Ectodermal cell (in vitro differentiated cells): ENCODE measurements at regions not wholly inside any gene's neighbourhood (a gene's known extent, or its start where the extent isn't known, plus 50 kb on each side); places are given as distances from the start of the nearest gene placed in this dataset.
"Not testable (repeated sequence)": the region's sequence is repeated elsewhere in the genome, so short reads cannot be mapped to it uniquely, and the experiment has no call there.

Experiments used
- H3K27ac ChIP-seq: 2 replicates; pipeline ENCODE4 v1.7.0; 2013; ENCODE audit warnings: mild to moderate bottlenecking, low read depth, low read length; ENCODE audit not compliant: insufficient read depth, poor library complexity, severe bottlenecking
- H3K27me3 ChIP-seq: 2 replicates; pipeline ENCODE4 v1.7.0; 2013; ENCODE audit warnings: mild to moderate bottlenecking, low read length; ENCODE audit not compliant: insufficient read depth, control insufficient read depth, poor library complexity, severe bottlenecking
- H3K36me3 ChIP-seq: one replicate; pipeline ENCODE4 v1.7.0; 2013; ENCODE audit warnings: low read length; ENCODE audit not compliant: control insufficient read depth, insufficient read depth
- H3K4me1 ChIP-seq: one replicate; pipeline ENCODE4 v1.7.0; 2013; ENCODE audit warnings: low read length; ENCODE audit not compliant: control insufficient read depth, insufficient read depth
- H3K4me3 ChIP-seq: 2 replicates; pipeline ENCODE4 v1.7.0; 2013; ENCODE audit warnings: low read depth, low read length, control low read depth; ENCODE audit not compliant: insufficient read depth
- H3K9me3 ChIP-seq: 2 replicates; pipeline ENCODE4 v1.7.0; 2013; ENCODE audit warnings: mild to moderate bottlenecking, low read length, moderate library complexity; ENCODE audit not compliant: control insufficient read depth
- WGBS, 2 experiments: methylation state at CpG; one replicate each; pipeline ENCODE4 v1.1.7; 2013; ENCODE audit warnings: missing lambda C conversion rate in 2 of 2; 5-methylcytosine and 5-hydroxymethylcytosine counted together

- Histone ChIP-seq H3K36me3 (no peaks in the 10 kb centered on the region), H3K9me3 (no peaks in the 10 kb centered on the region), H3K27me3 (no peaks in the 10 kb centered on the region), H3K4me3 (no peak overlapping the region), H3K4me1 (no peaks in the 10 kb centered on the region), H3K27ac (no peak overlapping the region)
- 89 to 91% methylated on average over 13 of the region's 13 CpGs for WGBS, 2 experiments
Observed at GRCh38 chr18:78431606-78432005, 548.0 kb upstream of the SALL3 start.

GRCh38 chr18:78433562-78433961 lies 546.1 kb upstream of the SALL3 start:
- no peaks in the 10 kb centered on the region for H3K36me3 ChIP-seq
- H3K27me3 ChIP-seq: no peaks in the 10 kb centered on the region
- WGBS, 2 experiments: 90 to 91% methylated on average over 9 of the region's 9 CpGs
- no peaks in the 10 kb centered on the region for H3K4me1 ChIP-seq
- no peaks in the 10 kb centered on the region for H3K9me3 ChIP-seq
- no peak overlapping the region for H3K27ac ChIP-seq
- H3K4me3 ChIP-seq: no peak overlapping the region

- no peaks in the 10 kb centered on the region for H3K36me3 ChIP-seq
- H3K4me3 ChIP-seq: no peak overlapping the region
- WGBS, 2 experiments: 92 to 93% methylated on average over 8 of the region's 8 CpGs
- H3K27me3 ChIP-seq: no peaks in the 10 kb centered on the region
- no peaks in the 10 kb centered on the region for H3K9me3 ChIP-seq
- no peaks in the 10 kb centered on the region for H3K4me1 ChIP-seq
- no peak overlapping the region for H3K27ac ChIP-seq
Observed at GRCh38 chr18:78436110-78436509, 543.5 kb upstream of the SALL3 start.

GRCh38 chr18:78438235-78438634 lies 541.4 kb upstream of the SALL3 start:
- WGBS, 2 experiments: 93 to 95% methylated on average over 13 of the region's 13 CpGs
- not testable (repeated sequence) for H3K27me3 ChIP-seq, H3K4me1 ChIP-seq, H3K36me3 ChIP-seq, H3K9me3 ChIP-seq, H3K4me3 ChIP-seq, H3K27ac ChIP-seq

- no peaks in the 10 kb centered on the region for H3K27me3 ChIP-seq
- H3K4me3 ChIP-seq: no peak overlapping the region
- H3K36me3 ChIP-seq: no peaks in the 10 kb centered on the region
- no peaks in the 10 kb centered on the region for H3K4me1 ChIP-seq
- H3K9me3 ChIP-seq: no peaks in the 10 kb centered on the region
- WGBS, 2 experiments: 93 to 95% methylated on average over 12 of the region's 12 CpGs
- no peak overlapping the region for H3K27ac ChIP-seq
Observed at GRCh38 chr18:78445880-78446279, 533.7 kb upstream of the SALL3 start.

GRCh38 chr18:78447211-78447610 lies 532.4 kb upstream of the SALL3 start:
- Histone ChIP-seq H3K27me3 (no peaks in the 10 kb centered on the region), H3K4me3 (no peak overlapping the region), H3K9me3 (no peaks in the 10 kb centered on the region), H3K4me1 (no peaks in the 10 kb centered on the region), H3K36me3 (no peaks in the 10 kb centered on the region), H3K27ac (no peak overlapping the region)
- 82 to 91% methylated on average over 4 of the region's 4 CpGs for WGBS, 2 experiments

GRCh38 chr18:78448106-78448505 lies 531.5 kb upstream of the SALL3 start:
- 90 to 91% methylated on average over 5 of the region's 5 CpGs for WGBS, 2 experiments
- H3K27ac ChIP-seq: no peak overlapping the region

GRCh38 chr18:78448591-78448990 lies 531.0 kb upstream of the SALL3 start:
- no peak overlapping the region for H3K4me3 ChIP-seq
- H3K9me3 ChIP-seq: no peaks in the 10 kb centered on the region
- WGBS, 2 experiments: 95 to 97% methylated on average over 3 of the region's 3 CpGs
- H3K27ac ChIP-seq: no peak overlapping the region
- H3K27me3 ChIP-seq: no peaks in the 10 kb centered on the region
- no peaks in the 10 kb centered on the region for H3K4me1 ChIP-seq
- H3K36me3 ChIP-seq: no peaks in the 10 kb centered on the region

More at GRCh38 chr18:78448106-78448505, 531.5 kb upstream of the SALL3 start:
- no peak overlapping the region for H3K4me3 ChIP-seq
- H3K36me3 ChIP-seq: no peaks in the 10 kb centered on the region
- no peaks in the 10 kb centered on the region for H3K4me1 ChIP-seq
- no peaks in the 10 kb centered on the region for H3K9me3 ChIP-seq
- H3K27me3 ChIP-seq: no peaks in the 10 kb centered on the region

GRCh38 chr18:78454221-78454620 lies 525.4 kb upstream of the SALL3 start:
- Histone ChIP-seq H3K36me3 (no peaks in the 10 kb centered on the region), H3K4me3 (no peak overlapping the region)
- WGBS, 2 experiments: 87 to 91% methylated on average over 9 of the region's 9 CpGs

GRCh38 chr18:78455386-78455785 lies 524.2 kb upstream of the SALL3 start:
- H3K27ac ChIP-seq: no peak overlapping the region
- 94 to 95% methylated on average over 4 to 5 of the region's 5 CpGs for WGBS, 2 experiments
- no peaks in the 10 kb centered on the region for H3K36me3 ChIP-seq
- H3K27me3 ChIP-seq: no peaks in the 10 kb centered on the region
- no peaks in the 10 kb centered on the region for H3K9me3 ChIP-seq
- no peak overlapping the region for H3K4me3 ChIP-seq
- H3K4me1 ChIP-seq: no peaks in the 10 kb centered on the region

More at GRCh38 chr18:78454221-78454620, 525.4 kb upstream of the SALL3 start:
- Histone ChIP-seq H3K4me1 (no peaks in the 10 kb centered on the region), H3K27ac (no peak overlapping the region), H3K27me3 (no peaks in the 10 kb centered on the region), H3K9me3 (no peaks in the 10 kb centered on the region)

GRCh38 chr18:78457011-78457410 lies 522.6 kb upstream of the SALL3 start:
- Histone ChIP-seq H3K4me3 (no peak overlapping the region), H3K36me3 (no peaks in the 10 kb centered on the region), H3K9me3 (no peaks in the 10 kb centered on the region), H3K27me3 (no peaks in the 10 kb centered on the region), H3K27ac (no peak overlapping the region), H3K4me1 (no peaks in the 10 kb centered on the region)
- WGBS, 2 experiments: 87% methylated on average over 13 of the region's 13 CpGs
